GM23248 (cell line): ENCODE measurements at regions not wholly inside any gene's neighbourhood (a gene's known extent, or its start where the extent isn't known, plus 50 kb on each side); places are given as distances from the start of the nearest gene placed in this dataset.
"Not testable (repeated sequence)": the region's sequence is repeated elsewhere in the genome, so short reads cannot be mapped to it uniquely, and the experiment has no call there.

ENCODE experiments used
- DNase-seq: peaks from one replicate; pipeline ENCODE4 v3.0.0-alpha.2; 2015
- H2AFZ ChIP-seq: fragments of 200-600 bp; sonication (generic); 2 replicates; pipeline ENCODE4 v1.6.1; 2016; ENCODE audit warnings: antibody characterized with exemption
- H3F3A ChIP-seq: fragments of 200-600 bp; sonication (generic); 2 replicates; pipeline ENCODE4 v1.6.1; 2016; ENCODE audit warnings: mild to moderate bottlenecking, antibody characterized with exemption, mixed run types; ENCODE audit not compliant: insufficient read depth
- H3K27ac ChIP-seq: fragments of 200-600 bp; sonication (generic); 2 replicates; pipeline ENCODE4 v1.5.1; 2016; ENCODE audit warnings: mild to moderate bottlenecking
- H3K27me3 ChIP-seq: fragments of 200-600 bp; sonication (generic); replicated peaks from 2 replicates; pipeline ENCODE4 v1.6.1; 2016; ENCODE audit warnings: mild to moderate bottlenecking; ENCODE audit not compliant: insufficient read depth
- H3K36me3 ChIP-seq: fragments of 200-600 bp; sonication (generic); 2 replicates; pipeline ENCODE4 v1.6.1; 2016; ENCODE audit warnings: low read depth, mild to moderate bottlenecking
- H3K4me1 ChIP-seq: fragments of 200-600 bp; sonication (generic); 2 replicates; pipeline ENCODE4 v1.6.1; 2016; ENCODE audit warnings: mild to moderate bottlenecking; ENCODE audit not compliant: insufficient read depth
- H3K4me2 ChIP-seq: fragments of 200-600 bp; sonication (generic); one replicate; pipeline ENCODE4 v1.6.1; 2016; ENCODE audit warnings: mild to moderate bottlenecking; ENCODE audit not compliant: unreplicated experiment
- H3K4me3 ChIP-seq: fragments of 200-600 bp; sonication (generic); 2 replicates; pipeline ENCODE4 v1.5.1; 2016; ENCODE audit warnings: mild to moderate bottlenecking
- H3K79me2 ChIP-seq: fragments of 200-600 bp; sonication (generic); 2 replicates; pipeline ENCODE4 v1.6.1; 2016; ENCODE audit warnings: mild to moderate bottlenecking; ENCODE audit not compliant: insufficient read depth
- H3K9ac ChIP-seq: fragments of 200-600 bp; sonication (generic); 2 replicates; pipeline ENCODE4 v1.6.1; 2016; ENCODE audit warnings: mild to moderate bottlenecking
- H3K9me2 ChIP-seq: fragments of 200-600 bp; sonication (generic); 2 replicates; pipeline ENCODE4 v1.6.1; 2016; ENCODE audit warnings: mixed run types, mild to moderate bottlenecking, moderate library complexity; ENCODE audit not compliant: insufficient read depth
- H3K9me3 ChIP-seq: fragments of 200-600 bp; sonication (generic); one replicate; pipeline ENCODE4 v1.6.1; 2017; ENCODE audit warnings: low read depth
- H4K20me1 ChIP-seq: fragments of 200-600 bp; sonication (generic); 2 replicates; pipeline ENCODE4 v1.6.0; 2016; ENCODE audit not compliant: insufficient read depth
- EZH2 ChIP-seq: fragments of 200-600 bp; sonication (generic); IDR thresholded peaks from 2 replicates; pipeline ENCODE4 v1.6.1; 2018; ENCODE audit warnings: antibody characterized with exemption, mild to moderate bottlenecking; ENCODE audit not compliant: insufficient read depth, poor library complexity, severe bottlenecking
- EZH2phosphoT487 ChIP-seq: fragments of 200-600 bp; sonication (generic); IDR thresholded peaks from 2 replicates; pipeline ENCODE4 v1.6.1; 2018; ENCODE audit warnings: antibody characterized with exemption, moderate library complexity, mild to moderate bottlenecking, low read depth; ENCODE audit not compliant: insufficient read depth
- WGBS, 2 experiments: methylation state at CpG; one replicate each; pipeline ENCODE4 v1.1.6; 2015 to 2017; ENCODE audit warnings: low lambda C conversion rate in 2 of 2, low coverage in 1 of 2; ENCODE audit errors: missing lambda C conversion rate in 2 of 2; 5-methylcytosine and 5-hydroxymethylcytosine counted together
- in situ Hi-C: fragments of 300-500 bp; cut with MboI; formaldehyde crosslinking; loops from 2 replicates; pipeline ENCODE4 v1.15.0; 2020

DNA sequence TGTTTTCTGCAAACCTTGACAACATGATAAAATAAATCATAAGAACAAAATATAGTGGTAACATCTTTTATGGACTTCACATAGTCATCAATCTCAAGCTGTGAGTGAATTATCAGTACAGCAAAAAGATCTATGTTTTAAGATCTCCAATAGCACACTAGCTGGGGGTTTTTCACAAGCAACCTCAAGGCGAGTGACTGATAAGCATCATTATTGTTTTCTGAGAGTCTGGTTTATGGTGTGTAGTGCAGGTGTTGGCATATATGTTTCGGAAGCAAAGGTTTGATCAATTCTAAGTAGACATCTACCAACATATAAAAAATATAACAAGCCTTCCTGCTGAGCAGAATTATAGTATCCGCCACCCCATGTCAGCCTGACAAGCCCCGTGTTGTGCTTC lies 403.8 kb upstream of the MGMT start:
- H3K9me3 ChIP-seq, result no peaks in the 10 kb centered on the region
- H3K27me3 ChIP-seq, result no peaks in the 10 kb centered on the region
- TF ChIP-seq EZH2phosphoT487 (no peak), EZH2 (no peak)
- 35 to 47% methylated on average over 4 of the region's 4 CpGs for WGBS, 2 experiments
- H3K9ac ChIP-seq, result no peak overlapping the region
- H2AFZ ChIP-seq, result no peak overlapping the region
- no peaks in the 10 kb centered on the region for H3K9me2 ChIP-seq
- H3K4me1 ChIP-seq, result no peaks in the 10 kb centered on the region
- H3F3A ChIP-seq, result no peaks in the 10 kb centered on the region
- no peaks in the 10 kb centered on the region for H3K79me2 ChIP-seq
- DNase-seq, result no peak
- no peaks in the 10 kb centered on the region for H3K36me3 ChIP-seq
- no peak overlapping the region for H3K4me3 ChIP-seq
- H4K20me1 ChIP-seq, result no peaks in the 10 kb centered on the region
- H3K27ac ChIP-seq, result no peak overlapping the region
- in situ Hi-C loops, result no loop called here
- no peak overlapping the region for H3K4me2 ChIP-seq

DNA sequence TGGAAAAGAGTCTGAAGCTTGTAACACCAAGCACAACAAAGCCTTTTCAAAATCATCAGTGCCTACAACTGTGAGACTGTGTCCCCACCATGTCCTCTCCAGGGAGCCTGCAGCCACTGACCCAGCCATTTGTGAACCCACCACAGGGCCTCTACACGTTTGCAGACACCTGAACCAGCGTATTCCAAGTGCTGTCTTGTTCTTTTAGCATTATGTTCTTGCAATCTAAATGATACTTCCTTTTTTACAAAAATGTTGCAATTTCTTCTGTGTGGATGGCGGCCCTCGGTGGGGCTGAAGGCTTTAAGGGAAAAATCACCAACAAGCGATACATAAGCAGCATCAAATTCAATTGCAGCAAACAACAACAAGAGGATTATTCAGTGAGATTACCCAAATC lies 403.2 kb upstream of the MGMT start:
- H3K36me3 ChIP-seq, result no peaks in the 10 kb centered on the region
- H3K4me1 ChIP-seq, result no peaks in the 10 kb centered on the region
- no peak for DNase-seq
- no peak overlapping the region for H3K9ac ChIP-seq
- no peak overlapping the region for H3K4me3 ChIP-seq
- in situ Hi-C loops, result no loop called here
- H3F3A ChIP-seq, result no peaks in the 10 kb centered on the region
- TF ChIP-seq EZH2phosphoT487 (no peak), EZH2 (no peak)
- H3K27ac ChIP-seq, result no peak overlapping the region
- 43 to 50% methylated on average over 5 of the region's 5 CpGs for WGBS, 2 experiments
- H3K9me3 ChIP-seq, result no peaks in the 10 kb centered on the region
- no peaks in the 10 kb centered on the region for H4K20me1 ChIP-seq
- no peaks in the 10 kb centered on the region for H3K79me2 ChIP-seq
- no peak overlapping the region for H3K4me2 ChIP-seq
- no peak overlapping the region for H2AFZ ChIP-seq
- H3K27me3 ChIP-seq, result no peaks in the 10 kb centered on the region
- H3K9me2 ChIP-seq, result no peaks in the 10 kb centered on the region

DNA sequence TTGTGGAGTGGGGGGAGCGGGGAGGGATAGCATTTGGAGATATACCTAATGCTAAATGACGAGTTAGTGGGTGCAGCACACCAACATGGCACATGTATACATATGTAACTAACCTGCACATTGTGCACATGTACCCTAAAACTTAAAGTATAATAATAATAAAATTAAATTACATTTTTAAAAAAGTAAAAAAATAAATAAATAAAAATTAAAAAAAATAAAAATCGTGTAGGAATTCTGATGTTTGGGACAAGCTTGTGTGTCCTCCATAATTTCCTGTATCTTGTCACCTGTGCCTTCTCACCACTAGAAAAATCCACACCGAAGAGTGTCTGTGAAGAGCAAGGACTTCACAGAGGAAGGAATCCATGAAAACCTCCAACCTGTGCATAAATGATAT lies 400.5 kb upstream of the MGMT start:
- H3K9me2 ChIP-seq, H3F3A ChIP-seq, H2AFZ ChIP-seq, H4K20me1 ChIP-seq, H3K4me2 ChIP-seq, in situ Hi-C loops, H3K27ac ChIP-seq, H3K36me3 ChIP-seq, H3K27me3 ChIP-seq, H3K9ac ChIP-seq, H3K79me2 ChIP-seq, DNase-seq, H3K4me1 ChIP-seq, H3K4me3 ChIP-seq, H3K9me3 ChIP-seq: not testable (repeated sequence)
- WGBS, 2 experiments, result 36 to 37% methylated on average over 4 of the region's 4 CpGs

DNA sequence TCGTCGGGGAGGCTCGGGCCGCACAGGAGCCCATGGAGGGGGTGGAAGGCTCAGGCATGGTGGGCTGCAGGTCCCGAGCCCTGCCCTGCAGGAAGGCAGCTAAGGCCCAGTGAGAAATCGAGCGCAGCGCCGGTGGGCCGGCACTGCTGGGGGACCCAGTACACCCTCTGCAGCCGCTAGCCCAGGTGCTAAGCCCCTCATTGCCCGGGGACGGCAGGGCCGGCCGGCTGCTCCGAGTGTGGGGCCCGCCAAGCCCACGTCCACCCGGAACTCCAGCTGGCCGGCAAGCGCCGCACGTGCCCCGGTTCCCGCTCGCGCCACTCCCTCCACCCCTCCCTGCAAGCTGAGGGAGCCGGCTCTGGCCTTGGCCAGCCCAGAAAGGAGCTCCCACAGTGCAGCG lies 395.6 kb upstream of the MGMT start:
- H3K4me2 ChIP-seq, H3K79me2 ChIP-seq, DNase-seq, H3K4me3 ChIP-seq, H4K20me1 ChIP-seq, H3K36me3 ChIP-seq, H3K9ac ChIP-seq, H3K9me3 ChIP-seq, H3K27ac ChIP-seq, H3K9me2 ChIP-seq, H3K27me3 ChIP-seq, H3K4me1 ChIP-seq, H3F3A ChIP-seq, in situ Hi-C loops, H2AFZ ChIP-seq: not testable (repeated sequence)
- WGBS, 2 experiments, result 81% methylated on average over 7 to 29 of the region's 29 CpGs

DNA sequence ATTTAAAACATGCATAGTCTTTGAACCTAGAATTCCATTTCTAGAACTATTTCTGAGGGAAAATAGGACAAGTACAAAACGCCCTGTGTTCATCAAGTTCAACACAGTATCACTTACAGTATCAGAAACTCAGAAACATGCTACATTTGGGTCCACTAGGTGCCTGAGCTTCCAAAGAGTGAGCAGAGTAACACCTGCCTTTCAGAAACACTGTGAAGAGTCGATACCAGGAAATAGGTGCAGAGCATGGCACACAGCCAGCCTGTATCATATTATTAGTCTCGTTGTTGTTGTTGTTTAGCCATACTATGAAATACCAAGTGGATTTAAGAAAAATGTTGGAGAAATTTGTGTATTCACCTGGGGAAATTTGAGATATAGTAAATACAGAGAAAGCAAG lies 392.1 kb upstream of the MGMT start:
- H3F3A ChIP-seq, result no peaks in the 10 kb centered on the region
- H3K4me1 ChIP-seq, result no peaks in the 10 kb centered on the region
- in situ Hi-C loops, result no loop called here
- no peak overlapping the region for H3K27ac ChIP-seq
- no peaks in the 10 kb centered on the region for H3K36me3 ChIP-seq
- no peaks in the 10 kb centered on the region for H3K9me3 ChIP-seq
- H2AFZ ChIP-seq, result no peak overlapping the region
- H3K27me3 ChIP-seq, result no peaks in the 10 kb centered on the region
- no peaks in the 10 kb centered on the region for H4K20me1 ChIP-seq
- no peaks in the 10 kb centered on the region for H3K79me2 ChIP-seq
- no peaks in the 10 kb centered on the region for H3K9me2 ChIP-seq
- no peak overlapping the region for H3K4me3 ChIP-seq
- H3K4me2 ChIP-seq, result no peak overlapping the region
- TF ChIP-seq EZH2phosphoT487 (no peak), EZH2 (no peak)
- DNase-seq, result no peak
- 46 to 47% methylated on average over 3 of the region's 3 CpGs for WGBS, 2 experiments
- no peak overlapping the region for H3K9ac ChIP-seq
